Fibroblast of upper back skin (primary cell): ENCODE measurements at regions not wholly inside any gene's neighbourhood (a gene's known extent, or its start where the extent isn't known, plus 50 kb on each side); places are given as distances from the start of the nearest gene placed in this dataset.
"Not testable (repeated sequence)": the region's sequence is repeated elsewhere in the genome, so short reads cannot be mapped to it uniquely, and the experiment has no call there.

Source experiments
- DNase-seq: peaks from one replicate; pipeline ENCODE4 v3.0.0-alpha.2; 2013

DNA sequence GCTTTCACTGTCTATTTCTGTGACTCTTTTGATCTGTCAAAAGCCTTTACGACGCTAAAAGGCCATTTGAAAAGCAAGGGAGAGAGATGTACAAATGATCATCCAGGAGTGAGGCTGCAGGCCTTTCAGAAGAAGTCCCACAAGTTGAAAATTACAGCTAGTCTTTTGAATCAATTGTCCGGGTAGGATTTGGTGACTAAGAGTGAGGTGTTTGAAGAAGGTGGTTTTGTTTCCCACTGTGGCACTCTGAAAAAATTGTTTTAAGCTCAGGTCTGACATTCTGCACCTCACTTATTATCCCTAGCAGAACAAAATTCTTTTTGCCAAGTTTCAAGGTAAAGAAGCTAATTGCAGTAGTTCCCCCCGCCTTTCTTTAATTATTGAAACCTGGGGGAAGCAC is 50.8 kb upstream of the TMEM108 start:
- no peak for DNase-seq

DNA sequence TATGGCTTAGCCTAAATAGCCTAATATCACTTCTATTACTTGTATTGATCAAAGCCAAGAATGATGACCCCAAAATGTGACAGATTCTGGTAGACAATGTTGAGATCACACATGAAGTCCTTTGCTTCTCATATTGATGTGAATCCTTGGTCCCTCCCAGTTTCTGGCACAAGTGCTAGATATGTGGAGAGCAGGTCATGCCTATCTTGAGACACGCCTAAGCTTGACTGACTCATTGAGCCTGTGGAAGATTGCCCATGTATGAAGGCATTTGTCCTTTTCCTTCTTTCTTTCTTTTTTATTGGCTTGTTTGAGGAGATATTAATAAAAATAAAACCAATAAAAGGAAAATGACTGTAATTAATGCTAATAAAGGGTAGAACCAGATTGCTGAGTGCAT is 54.0 kb upstream of the TMEM108 start:
- no peak for DNase-seq

DNA sequence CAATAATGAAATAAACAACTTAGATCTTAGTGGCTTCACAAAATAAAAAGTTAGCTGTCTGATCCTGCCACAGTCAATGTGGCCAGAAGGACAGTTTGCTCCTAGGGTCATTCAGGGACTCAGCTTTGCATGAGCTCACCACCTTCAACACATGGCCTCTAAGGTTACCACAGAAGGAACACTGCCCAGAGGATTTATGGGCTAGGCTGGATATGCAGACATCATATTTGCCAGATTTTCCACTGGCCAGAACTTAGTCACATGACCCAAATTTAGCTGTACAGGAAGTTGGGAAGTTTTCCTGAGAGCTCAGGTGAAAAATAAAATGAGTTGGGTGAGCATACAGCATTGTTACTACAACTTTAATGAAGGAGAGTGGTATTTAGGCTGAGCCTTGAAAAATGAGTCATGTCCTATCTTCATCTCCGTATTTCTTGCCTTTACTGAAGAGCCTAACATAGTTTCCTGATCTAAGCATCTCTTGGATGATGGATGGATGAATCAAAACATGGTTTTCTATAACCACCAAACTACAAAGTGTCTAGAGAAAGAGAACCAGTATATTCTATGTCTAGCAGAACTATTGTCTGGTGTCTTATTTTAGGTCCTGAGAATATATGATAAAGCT is 54.9 kb upstream of the TMEM108 start:
- no peak for DNase-seq

DNA sequence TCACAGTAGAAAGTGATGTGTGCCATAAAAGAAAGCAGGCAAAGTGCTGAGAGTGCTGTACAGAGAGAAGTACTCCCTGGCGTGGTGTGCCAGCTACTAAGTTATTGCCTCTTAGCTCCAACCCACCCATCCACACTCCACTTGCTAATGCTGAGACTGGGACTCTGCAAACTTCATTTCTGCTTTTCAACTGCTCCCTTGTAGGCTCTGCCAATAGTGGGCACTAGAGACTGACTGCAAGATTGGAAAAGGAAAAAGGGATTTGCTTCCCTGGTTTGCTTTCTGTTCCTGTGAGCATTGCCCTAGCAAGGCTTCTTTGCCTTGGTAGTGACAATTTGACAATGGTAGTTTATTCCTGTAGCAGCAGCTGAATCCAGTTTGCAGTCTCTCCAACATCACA is 56.5 kb upstream of the TMEM108 start:
- DNase-seq: no peak

DNA sequence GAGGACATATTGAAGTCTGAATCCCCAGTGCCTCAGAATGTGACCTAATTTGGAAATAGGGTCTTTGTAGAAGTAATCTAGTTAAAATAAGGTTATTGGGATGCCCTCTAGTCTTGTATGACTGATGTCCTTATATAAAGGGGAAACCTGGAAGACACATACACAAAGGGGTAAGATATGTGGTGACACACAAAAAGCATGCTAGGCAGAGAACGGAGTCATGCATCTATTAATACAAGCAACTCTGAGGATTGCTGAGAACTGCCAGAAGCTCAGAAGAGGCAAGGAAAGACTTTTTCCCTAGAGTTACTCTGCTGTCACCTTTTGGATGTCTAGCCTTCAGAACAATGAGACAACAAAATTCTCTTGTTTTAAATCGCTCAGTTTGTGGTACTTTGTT is 58.1 kb upstream of the TMEM108 start:
- no peak for DNase-seq

DNA sequence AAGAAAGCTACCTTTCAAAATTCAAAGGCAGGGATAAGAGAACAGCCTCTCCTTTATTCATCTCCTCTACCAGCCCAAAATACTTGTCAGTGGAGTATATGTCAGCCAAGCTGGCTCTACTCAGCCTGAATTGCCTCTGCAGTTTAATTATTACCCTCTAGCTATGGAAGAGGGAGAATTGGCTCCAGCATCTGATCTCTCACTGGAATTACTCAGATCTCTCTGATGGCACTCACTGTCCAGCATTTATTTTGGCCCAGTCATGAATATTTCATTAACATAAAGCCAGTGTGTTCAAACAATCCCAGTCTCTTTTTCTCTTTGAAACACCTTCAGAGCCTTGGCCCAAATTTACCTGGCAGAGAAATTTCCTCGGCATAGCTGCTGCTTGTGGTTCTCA is 58.6 kb upstream of the TMEM108 start:
- no peak for DNase-seq

DNA sequence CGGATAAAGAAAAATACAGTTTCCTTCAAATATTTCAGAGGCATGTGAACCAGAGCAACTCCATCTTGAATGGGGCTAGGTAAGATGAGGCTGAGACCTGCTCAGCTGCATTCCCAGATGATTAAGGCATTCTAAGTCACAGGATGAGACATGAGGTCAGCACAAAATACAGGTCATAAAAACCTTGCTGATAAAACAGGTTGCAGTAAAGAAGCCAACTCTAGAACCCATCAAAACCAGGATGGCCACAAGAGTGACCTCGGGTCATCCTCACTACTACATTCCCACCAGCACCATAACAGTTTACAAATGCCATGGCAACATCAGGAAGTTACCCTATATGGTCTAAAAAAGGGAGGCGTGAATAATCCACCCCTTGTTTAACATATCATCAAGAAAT is 59.2 kb upstream of the TMEM108 start:
- not testable (repeated sequence) for DNase-seq

DNA sequence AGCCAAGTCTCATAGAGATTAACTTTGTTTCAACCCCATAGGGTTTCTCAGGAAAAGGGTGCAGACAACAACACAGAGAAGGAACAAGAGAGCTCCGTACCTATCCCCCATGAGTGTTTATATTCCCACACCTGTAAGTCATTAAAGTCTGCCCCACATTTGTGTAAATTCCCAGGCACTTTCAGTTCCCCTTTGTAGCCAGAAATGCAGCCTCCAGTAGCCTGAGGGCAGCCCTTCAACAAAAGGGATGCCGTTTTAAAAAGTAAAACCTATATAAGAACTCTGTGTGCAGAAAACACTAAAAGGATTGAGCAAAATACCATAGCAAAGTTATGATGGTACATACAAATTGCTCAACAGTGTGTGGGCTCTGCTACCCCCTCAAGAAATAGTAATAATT is 59.7 kb upstream of the TMEM108 start:
- no peak for DNase-seq

DNA sequence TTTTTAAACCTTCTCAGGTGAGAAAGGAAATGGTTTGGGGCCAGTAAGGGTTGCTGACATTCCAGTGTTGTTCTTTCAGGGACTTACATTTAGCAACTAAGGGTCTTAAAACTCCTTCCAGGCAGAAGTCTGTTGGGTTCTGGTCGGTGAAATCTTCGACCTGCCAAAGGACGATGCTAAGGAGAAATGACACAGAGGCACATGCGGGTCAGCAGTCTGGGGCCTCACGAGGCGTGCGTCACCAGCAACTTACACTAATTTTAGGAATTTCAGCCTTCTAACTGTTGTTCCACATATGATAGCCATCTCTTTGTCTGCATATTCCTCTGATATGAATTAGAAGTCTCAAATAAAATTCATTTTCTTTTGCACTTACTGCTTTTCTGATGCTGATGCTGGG is 64.1 kb upstream of the TMEM108 start:
- no peak for DNase-seq

DNA sequence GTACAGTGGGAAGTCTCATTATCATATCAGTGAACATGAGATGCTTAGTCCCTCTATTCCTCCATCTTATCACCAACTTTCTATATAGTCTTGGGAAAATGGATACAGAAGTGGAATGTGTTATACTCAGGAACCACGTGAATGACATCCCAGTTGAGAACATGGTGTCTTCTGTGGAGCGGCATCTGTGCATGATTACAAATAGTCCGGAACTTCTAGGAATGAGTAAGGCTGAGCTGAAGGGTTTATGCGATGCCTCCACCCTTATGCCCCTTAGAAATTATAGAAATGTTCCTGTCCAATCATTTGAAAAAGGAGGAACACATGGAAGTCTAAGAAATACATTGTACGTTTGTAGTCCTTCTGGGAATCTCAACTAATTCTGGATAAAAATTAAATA is 64.8 kb upstream of the TMEM108 start:
- no peak for DNase-seq

DNA sequence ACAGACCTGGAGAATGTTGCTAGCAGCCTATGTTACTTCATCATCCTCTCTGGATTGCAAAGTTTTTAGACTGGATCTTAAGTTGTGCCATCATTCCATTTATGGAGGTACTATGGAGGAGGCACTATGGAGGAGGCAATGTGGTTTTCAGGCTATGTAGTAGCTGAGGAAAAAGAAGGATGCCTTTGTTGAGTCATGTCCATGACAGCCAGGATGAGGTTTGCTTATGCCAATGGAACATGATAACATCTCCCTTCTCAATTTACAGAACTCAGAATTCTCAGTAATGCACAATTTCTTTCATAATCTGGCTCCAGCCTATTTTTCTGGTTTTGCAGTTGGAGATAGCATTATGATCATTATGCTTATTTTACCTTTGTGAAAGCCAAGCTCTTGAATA is 65.9 kb upstream of the TMEM108 start:
- peak; percentile 34 for DNase-seq

DNA sequence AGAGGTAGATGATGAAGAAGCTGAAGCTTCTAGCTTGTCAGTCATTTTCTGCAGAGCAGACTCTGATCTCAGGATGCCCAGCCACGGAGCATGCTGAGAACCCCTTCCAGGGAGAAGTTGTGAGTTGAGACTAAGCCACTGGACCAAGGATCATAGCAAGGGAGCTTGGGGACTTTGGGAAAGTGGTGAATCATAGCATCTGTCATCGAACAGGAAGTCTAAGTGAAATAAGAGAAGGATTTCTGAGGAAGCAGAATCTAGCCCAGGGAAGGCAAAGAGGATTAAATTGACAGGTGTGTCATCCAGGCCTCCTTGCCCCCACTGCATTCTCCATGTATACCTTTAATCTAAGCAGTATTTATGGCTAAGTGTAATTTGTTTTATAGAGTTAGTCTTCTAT is 71.8 kb upstream of the TMEM108 start:
- no peak for DNase-seq

DNA sequence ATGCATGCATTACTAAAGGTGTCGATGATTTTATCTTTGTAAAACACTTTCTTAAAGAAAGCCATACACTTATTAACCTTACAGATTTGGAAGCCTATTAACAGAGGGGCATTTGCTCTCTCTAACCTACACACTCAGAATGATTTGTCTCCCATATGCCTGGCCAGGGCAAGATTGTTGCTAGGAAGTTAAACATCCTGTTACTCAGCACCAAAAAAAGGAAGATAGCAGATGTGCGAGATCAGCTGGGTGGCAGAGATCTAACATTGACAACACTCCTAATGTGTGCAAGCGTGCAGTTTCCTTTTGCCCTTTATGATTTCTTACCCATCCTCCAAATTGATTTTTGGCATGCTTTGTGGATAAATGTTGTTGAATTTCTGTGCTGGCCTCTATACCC is 73.9 kb upstream of the TMEM108 start:
- no peak for DNase-seq

DNA sequence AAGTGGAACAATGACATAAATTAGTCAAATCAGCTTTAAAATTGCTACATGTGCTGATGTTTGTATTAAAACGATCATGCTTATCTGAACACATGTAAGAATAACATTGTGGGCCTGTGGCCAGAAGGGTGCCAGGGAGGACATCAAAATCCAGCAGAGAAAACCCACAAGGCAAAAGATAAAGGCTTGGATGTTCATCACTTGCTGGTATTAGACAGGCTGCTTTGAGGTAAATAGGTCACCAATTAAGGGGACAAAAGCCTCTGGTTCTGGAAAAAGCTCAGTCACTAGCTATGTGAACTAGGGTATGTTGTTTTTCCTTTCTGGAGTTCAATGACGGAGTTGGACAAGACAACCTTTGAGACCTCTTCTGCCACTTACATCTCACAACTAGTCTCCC is 74.4 kb upstream of the TMEM108 start:
- DNase-seq: no peak

DNA sequence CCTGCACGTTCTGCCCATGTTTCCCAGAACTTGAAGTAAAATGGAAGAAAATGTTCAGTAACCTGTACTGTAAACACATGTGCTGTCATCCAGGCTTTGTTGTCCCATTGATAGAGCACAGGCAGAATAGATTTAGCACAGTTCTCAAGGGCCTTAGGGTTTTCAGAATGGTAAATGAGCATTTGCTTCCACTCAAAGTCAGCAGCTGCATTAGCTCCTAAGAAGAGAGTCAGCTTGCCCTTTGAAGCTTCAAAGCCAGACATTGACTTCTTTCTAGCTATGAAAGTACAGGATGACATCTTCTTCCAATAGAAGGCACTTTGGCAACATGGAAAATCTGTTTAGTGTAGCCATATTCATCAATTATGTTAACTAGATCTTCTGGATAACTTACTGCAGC is 76.2 kb upstream of the TMEM108 start:
- DNase-seq: no peak

DNA sequence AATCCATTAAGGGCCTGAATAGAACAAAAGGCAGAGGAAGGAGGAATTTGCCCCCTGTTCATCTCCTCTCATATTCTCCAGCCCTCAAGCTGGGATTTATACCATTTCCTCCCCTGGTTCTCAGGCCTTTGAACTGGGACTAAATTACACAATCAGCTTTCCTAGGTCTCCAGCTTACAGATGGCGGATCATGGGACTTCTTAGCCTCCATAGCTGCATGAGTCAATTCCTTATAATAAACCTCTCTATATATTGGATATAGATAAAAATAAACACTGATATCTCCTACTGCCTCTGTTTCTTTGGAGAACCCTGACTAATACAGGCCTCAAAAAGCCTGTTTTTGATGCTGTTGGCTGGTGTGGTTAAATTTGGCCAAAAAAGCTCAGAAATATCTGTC is 84.5 kb upstream of the TMEM108 start:
- DNase-seq: no peak

DNA sequence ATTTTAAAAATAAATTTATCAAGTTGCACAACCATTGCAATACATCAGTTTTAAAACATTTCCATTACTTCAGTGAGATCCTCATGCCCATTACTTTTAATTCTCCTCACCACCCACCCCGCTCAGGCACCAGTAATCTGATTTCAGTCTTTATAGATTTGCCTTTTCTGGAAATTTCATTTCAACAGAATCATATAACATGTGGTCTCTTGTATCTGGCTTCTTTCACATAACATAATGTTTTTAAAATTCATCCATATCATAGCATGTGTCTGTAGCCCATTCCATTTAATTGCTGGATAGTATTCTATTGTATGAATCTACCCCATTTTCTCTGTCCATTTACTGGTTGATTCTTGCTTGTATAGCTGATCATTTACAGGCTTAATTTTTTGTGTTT is 110.3 kb upstream of the TMEM108 start:
- no peak for DNase-seq

DNA sequence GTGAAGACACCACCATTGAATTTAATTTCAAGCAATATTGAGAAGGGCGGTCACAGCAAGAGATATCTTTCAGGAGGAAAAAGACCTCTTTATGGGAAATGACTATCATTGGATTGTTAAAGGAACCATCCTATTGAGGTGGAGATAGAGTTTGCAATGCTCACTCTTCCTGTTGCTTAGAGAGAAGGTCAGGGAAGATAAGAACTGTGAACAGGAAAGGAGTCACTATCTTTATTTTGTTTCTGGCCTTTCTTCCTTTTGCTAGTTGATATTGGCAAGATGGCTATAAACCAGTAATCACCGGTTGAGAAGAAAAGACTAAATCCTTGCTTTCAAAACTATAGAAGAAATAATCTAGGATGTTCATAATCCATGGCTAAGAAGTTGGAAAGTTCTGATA is 112.1 kb upstream of the TMEM108 start:
- no peak for DNase-seq

DNA sequence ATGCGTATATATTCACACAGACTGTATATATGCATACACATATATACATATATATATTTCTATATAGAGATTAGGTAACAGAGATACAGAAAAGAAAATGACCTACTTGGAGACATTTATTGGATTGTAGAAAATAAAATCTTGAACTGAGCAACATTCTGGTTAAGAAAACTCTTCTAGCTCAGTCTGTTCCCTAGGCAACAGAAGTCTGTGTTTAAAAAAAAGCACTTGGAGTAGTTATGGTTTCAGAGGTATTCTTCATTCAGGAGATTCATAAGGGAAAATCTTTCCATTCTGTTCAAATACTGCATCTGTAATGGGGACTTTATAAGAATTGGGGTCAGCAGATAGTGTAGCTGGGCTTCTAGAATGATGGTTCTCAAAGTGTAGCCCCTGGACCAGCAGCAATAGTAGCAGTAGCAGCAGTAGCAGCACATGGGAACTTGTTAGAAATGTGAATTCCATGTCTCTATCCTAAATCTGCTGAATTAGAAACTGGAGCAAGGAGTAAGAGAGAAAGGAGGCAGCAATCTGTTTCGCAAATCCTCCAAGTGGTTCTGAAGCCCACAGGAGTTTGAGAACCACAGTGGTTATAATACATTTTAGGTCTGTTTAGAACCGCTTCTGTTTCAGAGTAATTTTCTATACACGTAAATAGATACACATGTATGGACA is 112.8 kb upstream of the TMEM108 start:
- DNase-seq: no peak

DNA sequence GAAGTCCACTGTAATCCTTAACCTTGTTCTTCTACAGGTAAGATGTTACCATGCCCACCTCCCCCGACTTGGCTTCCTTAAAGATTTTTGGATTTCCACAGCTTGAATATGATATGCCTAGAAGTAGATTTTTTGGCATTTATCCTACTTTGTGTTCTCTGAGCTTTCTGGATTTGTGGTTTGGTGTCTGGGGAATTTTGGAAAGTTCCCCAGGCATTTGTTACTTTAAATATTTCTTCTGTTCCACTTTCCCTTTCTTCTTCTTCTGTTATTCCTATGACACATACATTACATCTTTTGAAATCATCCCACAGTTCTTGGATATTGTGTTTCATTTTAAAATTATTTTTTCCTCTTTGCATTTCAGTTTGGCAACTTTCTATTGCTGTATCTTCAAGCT is 122.1 kb upstream of the TMEM108 start:
- DNase-seq: peak; percentile 56

DNA sequence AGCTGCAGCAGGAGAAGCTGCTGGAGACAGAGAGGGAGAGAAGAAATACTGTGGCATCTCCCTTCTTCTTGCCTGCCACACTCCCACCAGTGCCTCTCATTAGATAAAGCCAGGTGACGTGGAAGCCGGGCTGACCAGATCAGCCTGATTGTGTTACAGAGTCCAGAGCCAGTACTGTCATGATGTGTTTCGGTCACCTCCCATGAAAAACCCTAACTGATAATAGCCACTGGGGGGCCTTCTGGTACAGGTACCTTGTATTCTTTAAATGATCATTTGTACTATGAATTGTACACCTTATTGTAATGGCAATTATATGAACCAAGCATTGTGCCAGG is 125.8 kb upstream of the TMEM108 start:
- DNase-seq: no peak

DNA sequence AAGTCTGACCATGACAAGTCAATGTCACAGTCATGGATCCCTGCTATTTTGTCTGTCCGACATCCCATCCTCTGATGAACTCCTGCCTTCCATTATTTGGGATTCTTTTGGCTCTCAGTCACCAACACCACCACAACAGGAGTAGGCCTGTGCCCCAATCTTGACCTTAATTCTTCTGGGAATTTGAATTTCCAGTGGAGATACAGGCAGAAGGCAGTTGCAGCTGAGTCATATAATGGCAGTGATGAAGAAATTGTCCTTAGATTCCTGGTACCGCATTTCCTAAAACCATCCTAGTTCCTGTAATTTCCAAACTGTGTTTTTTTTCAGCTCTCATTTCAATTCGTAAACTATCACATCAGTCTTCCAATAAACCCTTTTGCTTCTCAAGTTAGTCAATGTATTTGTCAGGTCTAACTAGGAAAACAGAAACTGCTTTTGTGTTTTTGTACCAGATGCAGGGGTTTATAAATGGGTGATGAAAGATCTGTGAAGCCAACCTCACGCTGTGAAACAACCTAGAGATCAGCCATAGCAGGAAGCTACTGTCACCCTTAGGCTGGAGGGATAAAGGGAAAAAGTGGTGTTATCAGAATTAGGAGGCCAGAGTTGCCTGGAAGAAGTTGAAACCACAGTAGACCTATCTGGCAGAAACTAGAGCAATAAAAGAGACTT is 126.3 kb upstream of the TMEM108 start:
- peak; percentile 41 for DNase-seq

DNA sequence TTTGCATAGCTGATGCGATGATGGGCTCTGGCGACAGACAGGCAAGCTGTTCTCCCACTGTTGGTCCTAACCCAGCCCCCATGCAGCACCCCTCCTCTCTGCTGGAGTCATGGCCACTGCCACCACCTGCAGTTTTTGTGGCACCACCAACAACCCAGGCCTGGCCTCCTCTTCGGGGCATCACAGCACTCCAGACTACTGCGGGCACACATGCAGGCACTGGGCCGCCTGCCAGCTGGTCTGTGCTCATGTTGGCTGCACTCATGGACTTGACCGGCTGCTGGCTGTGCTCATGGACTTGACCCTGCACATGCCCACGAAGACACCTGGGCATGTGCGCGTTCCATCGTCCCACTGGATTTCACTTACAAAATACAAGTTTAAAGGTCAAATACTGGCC is 130.9 kb upstream of the TMEM108 start:
- no peak for DNase-seq

DNA sequence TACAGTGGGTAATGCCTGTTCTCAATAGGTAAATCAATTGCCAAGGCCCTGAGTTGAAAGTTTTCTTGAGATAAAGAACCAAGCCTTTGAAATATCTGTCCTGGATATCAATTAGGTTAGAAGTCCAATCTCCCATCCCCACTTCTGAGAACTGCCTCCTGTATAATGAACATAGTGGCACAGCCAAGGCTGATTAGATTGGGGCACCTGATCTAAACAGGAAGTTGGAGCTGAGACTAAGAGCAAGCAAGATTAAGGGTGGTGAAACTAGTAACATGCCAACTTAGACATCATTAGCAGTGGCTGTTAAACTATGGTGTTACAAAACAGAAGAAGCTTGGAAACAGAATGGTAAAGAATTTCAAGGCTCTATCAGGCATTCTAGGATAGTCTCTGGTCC is 137.7 kb upstream of the TMEM108 start:
- DNase-seq: no peak

DNA sequence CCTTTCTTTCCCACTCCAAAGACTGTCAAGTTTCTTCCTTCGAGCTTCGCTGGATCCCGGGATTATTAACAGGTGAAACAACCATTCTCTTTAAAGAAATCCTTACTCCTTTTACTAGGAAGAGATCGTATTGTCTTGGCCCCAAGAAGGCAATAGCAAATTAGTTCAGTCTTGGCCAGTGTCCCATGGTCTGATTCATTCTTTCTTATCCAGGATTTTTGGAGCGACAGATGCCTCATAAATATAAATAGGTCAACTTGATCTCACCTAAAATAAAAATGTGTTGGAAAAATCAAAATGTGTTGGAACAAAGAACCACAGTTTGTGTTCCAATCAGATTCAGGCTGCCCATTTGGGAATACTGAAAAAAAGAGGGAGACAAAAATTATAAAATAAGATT is 140.1 kb upstream of the TMEM108 start:
- no peak for DNase-seq
